Right lobe of liver (tissue), 6 donors: ENCODE measurements at regions not wholly inside any gene's neighbourhood (a gene's known extent, or its start where the extent isn't known, plus 50 kb on each side); places are given as distances from the start of the nearest gene placed in this dataset.

Experiments
- ATAC-seq, 4 donors: fragments of 200-7000 bp; cut with Tn5 transposase; one replicate each; pipeline ENCODE4 v1.9.1; 2020; ENCODE audit warnings: mild to moderate bottlenecking in 4 of 4, moderate library complexity in 4 of 4
- DNase-seq, 3 donors: peaks; one replicate each; pipeline ENCODE4 v3.0.0-alpha.2; 2020
- H3K27ac ChIP-seq, 3 donors: fragments of 200-600 bp; one replicate each; pipeline ENCODE4 v1.8.0; 2022
- H3K27me3 ChIP-seq, 2 donors: fragments of 200-600 bp; one replicate each; pipeline ENCODE4 v1.8.0; 2022
- H3K36me3 ChIP-seq, 4 donors: fragments of 200-600 bp; sonication (generic) in 1 of 4; one replicate each; pipeline versions ENCODE4 v1.5.1 to v1.8.0; 2017 to 2022; ENCODE audit warnings: control low read depth in 1 of 4
- H3K4me1 ChIP-seq, 4 donors: fragments of 200-600 bp; sonication (generic) in 1 of 4; one replicate each; pipeline versions ENCODE4 v1.5.1 to v1.8.0; 2017 to 2022; ENCODE audit warnings: control low read depth in 1 of 4
- H3K4me3 ChIP-seq, 3 donors: fragments of 200-600 bp; one replicate each; pipeline ENCODE4 v1.8.0; 2022
- H3K9me3 ChIP-seq, 4 donors: fragments of 200-600 bp; sonication (generic) in 1 of 4; one replicate each; pipeline versions ENCODE4 v1.5.1 to v1.8.0; 2017 to 2022; ENCODE audit warnings: control low read depth in 1 of 4
- CTCF ChIP-seq, 4 donors: fragments of 200-600 bp in 3 of 4; fragments of 450-650 bp in 1 of 4; IDR thresholded peaks; one replicate each; pipeline versions ENCODE4 v1.5.1 to v1.8.0; 2016 to 2022; ENCODE audit warnings: antibody characterized with exemption in 4 of 4, mild to moderate bottlenecking in 2 of 4
- POLR2A ChIP-seq: fragments of 450-650 bp; IDR thresholded peaks from one replicate; pipeline ENCODE4 v1.6.1; 2017; ENCODE audit warnings: antibody characterized with exemption, mild to moderate bottlenecking
- WGBS: methylation state at CpG from one replicate; pipeline ENCODE4 v1.1.6; 2018; ENCODE audit warnings: low coverage, low lambda C conversion rate; ENCODE audit not compliant: insufficient coverage; ENCODE audit errors: missing lambda C conversion rate; 5-methylcytosine and 5-hydroxymethylcytosine counted together
- intact Hi-C, 2 donors: fragments of 100-400 bp; cut with DNase I; formaldehyde crosslinking; loops; one replicate each; pipeline versions ENCODE4 v1.11.2 to v1.14.1; 2022
- donor health status: DM: no; HTN: yes; CAD: no.
- donor health status: DM: no; HTN: no; CAD: no.
- donor health status: DM: no; HTN: no; CAD: no.
- donor health status: DM: no; HTN: yes; CAD: no.
- donor health status: DM: no; HTN: yes; CAD: no.

- Histone ChIP-seq H3K9me3 (no peaks in the 10 kb centered on the region), H3K27me3 (no peaks in the 10 kb centered on the region), H3K27ac (no peak overlapping the region), H3K4me1 (no peaks in the 10 kb centered on the region), H3K4me3 (no peak overlapping the region), H3K36me3 (no peaks in the 10 kb centered on the region)
- 61% methylated on average over 14 of the region's 14 CpGs for WGBS
- DNase-seq (no peak), ATAC-seq (no peak)
- TF ChIP-seq POLR2A = no peak
- no peak for TF ChIP-seq CTCF (IDR thresholded peaks at IDR 0.05)
- intact Hi-C loops = no loop called here
Observed at GRCh38 chr13:53138376-53139036, 109.9 kb downstream of the OLFM4 start.

DNA sequence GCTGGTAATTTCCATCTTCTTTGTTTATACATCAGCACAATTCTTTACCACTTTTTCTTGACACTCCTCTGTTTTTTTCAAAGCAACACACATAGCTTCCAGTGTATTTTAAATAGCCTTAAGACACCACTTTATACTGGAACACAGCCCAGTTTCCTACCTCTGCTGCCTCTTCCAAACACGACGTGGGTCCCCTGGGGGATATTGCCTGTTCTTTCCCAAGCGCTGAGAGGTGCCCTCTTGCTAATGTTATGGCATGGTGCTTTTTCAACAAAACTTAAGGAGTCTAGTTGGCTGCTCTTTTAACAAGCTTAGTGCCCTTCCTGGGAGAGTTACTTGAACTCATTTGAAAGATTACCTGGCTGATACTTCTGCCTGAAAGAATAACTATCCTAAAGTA, 112.7 kb downstream of the OLFM4 start:
- no peaks in the 10 kb centered on the region for H3K36me3 ChIP-seq
- H3K27ac ChIP-seq = no peak overlapping the region
- H3K9me3 ChIP-seq = no peaks in the 10 kb centered on the region
- no peak overlapping the region for H3K4me3 ChIP-seq
- H3K27me3 ChIP-seq = no peaks in the 10 kb centered on the region
- WGBS = 40% methylated on average over 3 of the region's 3 CpGs
- TF ChIP-seq POLR2A (no peak), CTCF (IDR thresholded peaks at IDR 0.05) (no peak)
- no peaks in the 10 kb centered on the region for H3K4me1 ChIP-seq
- DNase-seq (no peak), ATAC-seq (no peak)
- intact Hi-C loops = no loop called here

GRCh38 chr13:53142306-53142705, 113.7 kb downstream of the OLFM4 start:
- WGBS = 33% methylated on average over 5 of the region's 5 CpGs
- no peaks in the 10 kb centered on the region for H3K4me1 ChIP-seq
- H3K36me3 ChIP-seq = no peaks in the 10 kb centered on the region
- intact Hi-C loops = no loop called here
- no peak for TF ChIP-seq CTCF (IDR thresholded peaks at IDR 0.05)
- TF ChIP-seq POLR2A = no peak
- no peaks in the 10 kb centered on the region for H3K9me3 ChIP-seq
- no peaks in the 10 kb centered on the region for H3K27me3 ChIP-seq
- ATAC-seq = no peak
- H3K4me3 ChIP-seq = no peak overlapping the region
- no peak for DNase-seq
- no peak overlapping the region for H3K27ac ChIP-seq

- WGBS = 54% methylated on average over 6 of the region's 6 CpGs
- intact Hi-C loops = no loop called here
- TF ChIP-seq POLR2A = no peak
- no peak for TF ChIP-seq CTCF (IDR thresholded peaks at IDR 0.05)
Observed at GRCh38 chr13:53143757-53144339, 115.2 kb downstream of the OLFM4 start.

More at GRCh38 chr13:53143757-53144339, 115.2 kb downstream of the OLFM4 start:
- Histone ChIP-seq H3K27me3 (no peaks in the 10 kb centered on the region), H3K4me3 (no peak overlapping the region), H3K4me1 (no peaks in the 10 kb centered on the region), H3K36me3 (no peaks in the 10 kb centered on the region), H3K9me3 (no peaks in the 10 kb centered on the region), H3K27ac (no peak overlapping the region)
- DNase-seq (no peak), ATAC-seq (no peak)
